ENCODE measurements at regions not wholly inside any gene's neighbourhood (a gene's known extent, or its start where the extent isn't known, plus 50 kb on each side); places are given as distances from the start of the nearest gene placed in this dataset.

DNA sequence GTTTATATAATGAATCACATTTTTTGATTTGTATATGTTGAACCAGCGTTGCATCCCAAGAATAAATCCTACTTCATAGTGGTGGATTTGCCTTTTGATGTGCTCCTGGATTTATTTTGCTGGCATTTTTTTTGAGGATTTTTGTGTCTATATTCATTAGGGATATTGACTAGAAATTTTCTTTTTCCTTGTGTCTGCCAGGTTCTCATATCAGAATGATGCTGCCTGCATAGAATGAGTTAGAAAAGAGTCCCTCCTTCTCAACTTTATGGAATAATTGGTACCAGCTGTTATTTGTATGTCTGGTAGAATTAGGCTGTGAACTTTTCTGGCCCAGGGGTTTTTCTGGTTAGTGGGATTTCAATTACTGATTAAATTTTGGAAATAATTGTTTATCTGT lies 457.4 kb upstream of the DSEL start:
- DNase-seq (ENCODE audit: low read depth), result no peak

DNA sequence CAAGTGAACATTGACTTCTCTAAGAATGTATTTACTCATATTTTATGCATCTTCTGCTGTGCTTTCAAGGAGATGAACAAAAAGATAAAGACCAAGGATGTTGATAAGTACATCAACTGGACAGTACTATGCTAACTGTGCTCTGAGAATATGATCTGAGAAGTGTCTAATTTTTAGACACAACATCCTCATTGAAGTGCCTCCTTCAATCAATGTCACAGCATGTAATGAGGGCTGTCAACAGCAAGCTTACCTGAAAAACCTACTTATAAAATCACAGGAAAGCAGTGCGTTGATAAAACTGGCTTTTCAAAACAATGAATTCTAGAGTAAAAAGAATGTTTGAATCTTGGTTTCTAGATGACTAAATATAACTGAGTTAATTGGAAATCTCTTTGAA lies 452.9 kb upstream of the DSEL start:
- no peak for DNase-seq (ENCODE audit: low read depth)

DNA sequence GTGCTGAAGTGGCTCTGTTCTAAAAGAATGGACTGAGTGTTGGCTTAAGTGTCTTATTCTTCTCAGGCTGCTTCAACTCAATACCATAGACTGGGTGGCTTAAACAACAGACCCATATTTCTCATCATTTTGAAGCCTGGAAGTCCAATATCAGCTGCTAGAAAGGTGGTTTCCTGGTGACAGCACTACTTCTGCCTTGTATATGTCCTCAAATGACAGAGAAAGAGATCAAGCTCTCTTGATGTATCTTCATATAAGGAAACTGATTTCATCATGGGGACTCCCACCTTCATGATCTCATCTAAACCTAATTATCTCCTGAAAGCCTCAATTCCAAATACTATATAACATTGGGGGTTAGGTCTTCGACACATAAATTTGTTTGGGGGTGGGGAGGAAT lies 449.7 kb upstream of the DSEL start:
- no peak for DNase-seq (ENCODE audit: low read depth)

DNA sequence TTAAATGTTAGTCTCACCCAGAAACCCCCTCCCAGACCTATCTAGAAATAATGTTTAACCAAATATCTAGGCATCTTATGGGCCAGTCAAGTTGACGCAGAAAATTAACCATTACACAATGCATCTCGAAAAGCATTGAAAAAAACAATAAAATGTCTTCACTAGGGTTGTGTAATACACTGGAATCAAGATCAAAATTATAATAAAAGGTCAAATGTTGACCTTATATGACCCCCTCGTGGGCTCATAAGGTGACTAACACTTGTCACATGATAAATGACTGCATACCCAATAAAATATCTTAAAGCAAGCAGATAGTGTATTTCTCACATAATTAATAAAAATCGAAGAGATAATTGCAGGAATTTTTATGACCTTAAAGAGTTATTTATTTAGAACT lies 447.9 kb upstream of the DSEL start:
- DNase-seq (ENCODE audit: low read depth), result no peak

DNA sequence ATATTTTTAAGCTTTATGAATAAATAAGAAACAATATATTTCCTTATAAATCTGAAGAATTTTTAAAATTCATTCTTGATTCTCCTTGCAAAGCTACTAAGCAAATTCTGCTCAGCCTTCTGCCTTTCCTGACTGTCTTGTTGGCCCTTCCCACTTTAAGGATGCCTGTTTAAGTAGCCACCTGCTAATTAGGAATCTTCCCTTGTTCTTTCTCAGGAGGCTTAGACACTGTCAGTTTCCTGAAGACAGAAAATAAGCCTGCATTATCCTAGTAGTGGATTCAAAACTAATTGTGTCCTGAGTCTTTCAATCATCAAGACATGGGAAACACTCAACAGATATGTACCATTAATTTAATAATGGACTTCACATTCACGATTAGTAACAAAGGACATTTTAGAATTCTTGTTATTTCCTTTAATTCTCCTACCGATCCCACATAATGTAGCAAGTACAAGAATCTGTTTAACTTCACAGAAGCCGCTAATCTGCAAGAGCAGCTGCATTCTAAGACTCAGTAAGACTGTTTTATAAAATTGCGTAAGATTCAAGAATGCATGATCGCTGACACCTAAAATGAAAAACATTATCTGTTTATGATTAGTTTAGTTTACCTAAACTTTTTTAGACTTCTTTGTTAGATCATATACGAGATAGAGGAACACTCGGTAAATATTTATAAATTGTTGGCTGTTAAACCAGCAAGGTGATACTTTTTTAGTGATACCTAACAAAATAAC lies 445.4 kb upstream of the DSEL start:
- DNase-seq (ENCODE audit: low read depth), result no peak

DNA sequence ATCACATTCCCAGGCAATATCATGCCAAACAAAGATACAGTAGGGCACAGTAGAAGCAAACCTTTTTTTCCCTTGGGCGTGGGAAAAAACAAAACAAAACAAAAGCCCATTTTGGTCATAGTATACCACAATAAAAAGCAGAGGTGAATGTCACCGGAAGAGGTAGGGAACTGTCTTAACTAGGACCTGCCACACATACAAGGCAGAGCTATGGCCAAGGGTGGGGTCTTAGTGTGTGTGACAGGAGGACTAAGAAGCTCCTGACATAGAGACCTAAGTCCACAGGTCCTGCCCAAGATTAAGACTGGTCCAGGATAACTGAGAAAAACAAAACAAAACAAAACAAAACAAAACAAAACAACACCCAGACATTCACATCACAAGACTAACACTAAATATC lies 441.2 kb upstream of the DSEL start:
- DNase-seq (ENCODE audit: low read depth), result no peak

DNA sequence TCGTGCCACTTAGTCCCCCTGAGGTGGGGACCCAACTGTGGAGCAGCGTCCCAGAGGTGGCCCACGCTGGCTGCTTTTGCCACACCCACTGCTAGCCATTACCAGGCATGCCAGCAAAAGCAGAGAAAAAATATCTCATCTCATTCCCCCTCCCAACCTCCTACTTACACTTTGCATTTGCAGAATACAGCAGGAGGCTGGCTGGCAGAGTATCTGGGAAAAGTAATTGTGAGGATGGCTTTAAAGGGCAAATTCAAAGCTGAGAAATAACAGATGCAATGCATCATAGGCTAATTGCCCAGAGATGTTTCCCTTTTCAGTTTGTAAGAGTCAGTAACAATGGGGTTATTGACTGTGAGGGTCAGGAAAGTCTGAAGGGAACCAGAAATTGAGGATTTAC lies 438.1 kb upstream of the DSEL start:
- no peak for DNase-seq (ENCODE audit: low read depth)

DNA sequence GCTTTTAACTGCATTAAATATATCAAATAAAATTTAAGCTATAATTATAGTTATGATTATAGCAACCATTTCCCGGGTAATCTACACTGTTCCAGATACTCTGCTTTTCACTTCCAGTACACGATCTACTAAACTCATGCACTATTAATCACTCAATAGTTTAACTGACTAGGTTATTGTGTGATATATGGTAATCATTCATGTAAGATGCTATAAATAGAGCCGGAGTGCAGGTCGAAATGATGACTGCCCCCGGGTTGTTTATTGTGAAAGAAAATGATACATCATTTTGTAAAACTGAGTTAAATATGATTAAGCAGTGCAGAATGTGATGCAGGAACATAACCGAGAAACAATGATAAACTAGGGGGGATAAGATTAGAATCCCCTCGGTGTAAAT lies 434.6 kb upstream of the DSEL start:
- no peak for DNase-seq (ENCODE audit: low read depth)

DNA sequence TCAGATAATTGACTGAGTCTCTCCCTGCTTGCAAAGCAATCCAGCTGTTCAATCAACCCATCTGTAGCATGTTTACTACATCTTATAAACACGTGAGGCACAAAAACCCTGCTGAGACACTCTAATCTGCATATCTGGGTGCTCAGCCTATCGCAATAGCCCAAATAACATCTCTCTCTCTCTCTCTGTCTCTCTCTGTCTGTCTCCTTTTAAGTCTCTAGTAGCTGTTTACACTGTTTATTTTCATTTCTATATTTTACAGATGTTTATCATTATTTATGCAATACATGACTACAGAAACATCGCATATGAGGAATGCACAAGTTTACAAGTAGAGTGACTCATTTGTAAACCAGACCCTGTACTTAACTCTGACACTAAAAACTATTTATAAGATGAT lies 422.1 kb upstream of the DSEL start:
- DNase-seq (ENCODE audit: low read depth), result peak; percentile 44

DNA sequence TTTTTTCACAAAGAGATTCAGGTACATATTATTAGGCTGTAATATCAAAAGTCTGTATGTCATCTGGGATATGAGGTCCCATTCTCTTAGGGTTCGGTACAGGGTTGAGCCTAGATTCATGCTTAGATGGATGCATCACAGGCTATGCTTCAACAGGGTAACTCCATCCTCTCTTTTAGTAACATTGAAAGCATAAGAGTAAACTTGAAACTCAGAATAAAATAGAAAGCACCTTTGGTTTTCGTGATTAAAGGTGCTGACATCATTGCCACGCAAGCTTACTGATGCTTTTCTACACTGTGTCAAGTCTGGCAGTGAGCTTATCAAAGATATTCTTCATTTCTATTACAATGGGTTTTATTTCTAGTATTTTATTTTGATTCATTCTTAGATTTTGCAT lies 419.1 kb upstream of the DSEL start:
- no peak for DNase-seq (ENCODE audit: low read depth)

DNA sequence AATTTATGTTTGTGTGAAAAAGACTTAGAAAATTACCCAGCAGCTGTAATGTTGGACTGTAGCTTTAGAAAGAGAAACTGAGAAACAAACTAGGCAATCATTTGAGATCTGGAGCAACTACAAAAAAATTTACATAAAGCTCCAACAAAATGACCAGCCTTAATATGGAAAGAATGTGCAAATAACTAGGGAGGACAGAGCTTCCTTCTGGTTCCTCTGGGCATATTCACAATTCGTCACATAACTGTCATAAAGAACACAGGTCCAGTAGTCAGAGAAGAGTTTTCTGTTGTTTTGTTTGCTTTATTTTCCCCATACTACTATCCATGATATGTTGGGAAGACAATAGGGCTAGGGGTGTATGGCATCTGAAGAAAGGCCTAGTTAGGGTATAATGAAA lies 416.8 kb upstream of the DSEL start:
- no peak for DNase-seq (ENCODE audit: low read depth)

DNA sequence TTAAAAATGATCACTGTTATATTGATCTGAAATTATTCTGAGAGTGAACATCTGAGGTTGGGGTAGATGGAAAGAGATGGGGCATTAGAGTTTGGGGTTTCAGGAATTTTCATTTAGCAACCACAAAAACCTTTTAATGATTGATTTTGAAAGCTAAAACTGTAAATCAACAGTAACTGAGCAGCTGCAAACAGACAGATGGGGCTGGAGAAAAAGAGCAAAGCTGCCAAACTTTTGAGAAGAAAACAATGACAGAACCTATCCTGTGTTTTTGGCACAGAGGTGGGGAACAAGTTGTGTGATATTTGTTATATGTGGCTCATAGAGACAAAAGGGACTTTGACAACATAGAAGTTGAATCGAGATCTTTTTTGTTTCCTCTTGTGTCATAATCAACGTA lies 415.8 kb upstream of the DSEL start:
- no peak for DNase-seq (ENCODE audit: low read depth)

DNA sequence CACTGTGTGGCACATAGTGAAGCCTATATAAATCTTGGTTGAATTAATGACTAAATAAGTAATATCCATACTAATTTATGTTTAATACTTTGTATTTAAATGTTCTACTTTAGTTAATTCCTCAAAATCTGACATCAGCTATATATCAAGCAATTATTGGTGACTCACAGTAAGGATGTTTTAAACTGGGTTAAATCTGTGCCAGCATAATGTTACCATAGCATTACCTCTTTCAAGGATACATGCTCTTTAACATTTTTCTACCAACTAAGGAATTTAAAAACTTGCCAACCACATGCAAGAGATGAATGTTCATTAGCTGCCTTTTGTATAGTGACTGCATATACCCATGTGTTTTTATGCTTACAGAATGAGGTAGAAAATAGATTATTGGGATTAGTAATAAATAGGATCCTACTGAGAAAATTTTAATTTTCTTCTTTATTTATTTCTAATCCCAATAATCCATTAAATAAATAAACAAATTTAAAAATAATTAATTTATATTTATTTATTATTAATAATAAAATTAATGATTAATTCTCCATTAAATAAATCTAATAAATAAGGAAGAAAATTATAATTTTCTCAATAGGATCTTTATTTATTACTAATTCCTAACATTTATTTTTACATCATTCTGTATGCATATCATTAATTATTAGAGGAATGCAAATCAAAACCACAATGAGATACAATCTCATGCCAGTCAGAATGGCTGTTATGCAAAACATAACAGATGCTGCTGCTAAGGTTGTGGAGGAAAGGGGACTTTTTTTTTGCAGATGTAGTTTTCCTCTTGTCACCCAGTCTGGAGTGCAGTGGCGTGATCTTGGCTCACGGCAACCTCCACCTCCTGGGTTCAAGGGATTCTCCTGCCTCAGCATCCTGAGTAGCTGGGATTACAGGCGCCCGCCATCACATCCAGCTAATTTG lies 410.7 kb upstream of the DSEL start:
- DNase-seq (ENCODE audit: low read depth), result no peak

DNA sequence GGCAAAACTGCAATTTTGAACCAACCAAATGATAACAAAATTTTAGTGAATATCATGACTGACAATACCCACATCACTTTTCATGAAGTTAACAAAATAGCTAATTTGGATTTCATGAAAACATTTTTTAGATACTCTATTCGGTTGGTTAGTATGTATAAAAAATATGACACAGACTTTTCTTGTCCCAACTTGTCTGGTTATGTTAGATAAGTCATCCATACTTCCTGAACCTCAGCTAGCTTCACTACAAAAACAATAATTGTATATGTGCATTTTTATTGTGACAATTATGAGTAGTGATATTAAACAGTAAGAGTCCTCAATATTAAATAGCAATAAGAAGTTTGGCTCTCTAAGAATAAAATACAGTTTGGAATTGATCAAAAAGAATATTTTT lies 408.1 kb upstream of the DSEL start:
- DNase-seq (ENCODE audit: low read depth), result no peak

DNA sequence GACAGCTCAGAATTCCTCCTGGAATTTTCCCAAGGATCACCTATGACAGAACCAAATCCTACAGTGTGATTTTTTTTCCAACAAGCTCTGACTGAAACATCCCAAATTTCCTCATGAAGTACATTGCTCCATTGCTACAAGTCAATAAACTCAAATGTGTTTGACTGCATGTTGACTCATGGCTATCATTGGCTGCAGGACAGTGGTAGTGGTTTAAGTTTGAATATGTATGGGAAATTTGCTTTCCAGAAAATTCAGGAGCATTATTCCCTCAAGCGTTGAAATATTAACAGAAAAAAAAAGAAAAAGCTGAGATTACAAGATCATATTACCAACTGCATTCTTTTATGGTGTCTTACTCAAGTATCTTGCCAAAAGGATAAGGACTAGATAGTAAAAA lies 402.8 kb upstream of the DSEL start:
- DNase-seq (ENCODE audit: low read depth), result no peak

DNA sequence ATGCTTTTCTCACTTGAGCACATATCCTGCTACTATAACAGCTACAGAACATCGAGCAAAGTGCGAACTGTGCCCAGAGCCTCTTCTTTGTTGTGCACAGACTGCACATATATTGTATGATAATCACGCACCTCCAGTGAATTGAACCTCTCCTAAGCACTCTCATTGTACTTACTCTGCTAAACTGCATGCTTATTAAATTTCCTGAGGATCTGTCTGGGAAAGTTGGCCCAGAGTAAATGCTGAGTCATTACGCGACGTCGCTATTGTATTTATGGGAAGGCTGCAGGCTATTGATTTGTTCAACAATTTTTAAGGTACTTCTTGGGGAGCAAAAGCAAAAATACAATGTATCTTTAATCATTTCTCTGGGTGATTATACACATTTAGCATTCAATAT lies 399.6 kb upstream of the DSEL start:
- no peak for DNase-seq (ENCODE audit: low read depth)

DNA sequence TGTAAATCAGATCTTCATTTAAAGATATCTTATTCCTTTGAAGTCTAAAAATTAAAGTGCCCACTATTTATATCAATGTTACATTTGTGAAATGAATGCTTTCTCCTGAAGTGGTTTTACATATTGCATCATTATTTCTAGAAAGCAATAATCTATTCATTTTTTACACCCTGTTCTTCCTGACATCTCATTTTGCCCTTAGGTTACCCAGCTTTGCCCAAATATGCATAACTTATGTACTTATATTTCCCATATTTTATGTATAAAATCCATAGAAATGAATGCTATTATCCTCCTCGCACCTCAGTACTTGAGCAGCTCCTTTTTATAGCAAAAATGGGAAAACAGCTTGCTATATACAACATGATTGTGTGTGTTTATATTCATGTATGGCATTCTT lies 396.5 kb upstream of the DSEL start:
- no peak for DNase-seq (ENCODE audit: low read depth)

DNA sequence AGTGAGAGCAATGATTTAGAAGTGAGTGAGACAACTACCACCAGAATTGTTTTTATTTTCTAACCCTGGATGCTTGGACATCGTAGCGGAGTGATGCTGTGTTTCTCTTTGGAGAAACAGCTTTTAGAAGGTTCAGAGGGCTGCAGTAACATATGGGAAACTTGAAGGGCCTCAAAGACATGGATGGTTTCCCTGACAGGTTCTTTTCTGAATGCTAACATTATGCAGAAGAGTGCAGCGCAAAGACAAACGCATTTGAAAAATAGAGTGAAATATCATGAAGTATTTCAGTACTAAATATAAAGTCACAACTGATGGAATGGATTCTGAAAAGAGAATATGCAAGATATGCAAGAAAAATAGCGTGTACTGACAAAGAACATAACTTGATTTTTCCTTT lies 385.1 kb upstream of the DSEL start:
- no peak for DNase-seq (ENCODE audit: low read depth)

DNA sequence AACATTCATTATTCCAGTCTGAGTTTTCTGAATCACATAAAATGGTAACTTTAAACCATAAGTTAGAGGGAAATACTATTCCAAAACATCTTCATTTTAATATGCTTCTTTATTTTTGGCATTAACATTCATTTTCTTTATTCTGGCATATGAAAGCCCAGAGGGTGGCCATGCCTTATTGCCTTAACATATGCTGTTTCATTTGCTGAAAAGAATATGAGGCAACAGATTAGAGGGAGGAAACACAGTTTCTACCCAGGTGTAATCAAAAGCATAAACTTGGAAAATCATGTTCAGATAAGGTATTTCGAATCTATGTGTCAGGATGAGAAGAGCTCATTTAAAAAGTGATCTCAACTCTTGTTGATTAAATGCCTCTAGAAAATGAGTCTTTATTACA lies 379.9 kb upstream of the DSEL start:
- DNase-seq (ENCODE audit: low read depth), result no peak

DNA sequence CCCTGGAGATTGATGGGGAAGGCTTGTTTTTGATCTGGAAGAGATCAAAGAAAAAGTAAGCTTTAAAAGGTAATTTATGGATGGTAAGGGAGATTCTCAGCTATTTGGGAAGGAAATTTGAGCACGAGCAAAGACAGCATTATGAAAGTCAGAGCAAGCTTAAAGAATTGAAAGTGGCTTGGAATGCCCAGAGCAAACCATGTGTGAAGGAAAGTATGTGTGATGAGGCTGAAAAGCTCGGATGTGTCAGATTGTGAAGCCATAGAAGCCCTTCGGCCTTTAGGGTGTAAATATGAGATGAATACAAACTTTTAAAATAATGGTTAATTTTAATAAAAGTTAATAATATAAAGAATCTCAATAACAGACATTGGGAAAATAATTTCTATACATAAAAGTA lies 377.4 kb upstream of the DSEL start:
- no peak for DNase-seq (ENCODE audit: low read depth)

DNA sequence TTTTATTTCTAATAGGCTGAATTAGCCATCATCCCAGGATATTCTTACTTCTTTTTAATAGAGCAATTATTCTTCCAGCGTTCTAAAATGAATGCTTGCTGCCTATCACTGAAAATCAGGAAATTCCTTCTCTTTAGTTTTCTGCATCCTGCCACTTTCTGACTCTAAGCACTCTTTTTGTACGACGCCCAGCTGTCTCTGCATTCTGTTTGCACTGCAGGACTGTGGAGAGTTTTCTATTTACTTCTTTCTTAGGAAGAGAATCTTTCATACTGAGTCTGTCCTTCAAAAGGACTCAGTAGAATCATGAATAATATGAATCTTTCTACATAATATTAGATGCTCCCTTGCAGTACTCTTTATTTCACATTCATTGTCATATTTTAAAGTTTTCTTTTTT lies 360.4 kb upstream of the DSEL start:
- DNase-seq (ENCODE audit: low read depth), result no peak

DNA sequence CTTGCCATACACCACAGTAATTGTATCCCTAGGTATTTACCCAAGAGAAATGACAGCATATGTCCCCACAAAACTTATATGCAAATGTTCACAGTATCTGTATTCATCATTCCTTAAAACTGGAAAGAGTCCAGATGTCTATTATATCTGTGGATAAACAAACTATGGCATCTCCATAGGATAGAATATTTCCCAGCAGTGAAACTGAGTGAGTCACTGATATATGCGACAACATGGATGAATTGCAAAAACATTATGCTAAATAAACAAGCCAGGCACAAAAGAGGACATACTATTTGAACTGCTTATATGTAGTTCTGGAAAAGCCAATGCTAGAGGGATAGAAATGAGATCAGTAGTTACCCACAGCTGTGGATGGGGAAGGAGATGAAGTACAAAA lies 359.4 kb upstream of the DSEL start:
- no peak for DNase-seq (ENCODE audit: low read depth)

DNA sequence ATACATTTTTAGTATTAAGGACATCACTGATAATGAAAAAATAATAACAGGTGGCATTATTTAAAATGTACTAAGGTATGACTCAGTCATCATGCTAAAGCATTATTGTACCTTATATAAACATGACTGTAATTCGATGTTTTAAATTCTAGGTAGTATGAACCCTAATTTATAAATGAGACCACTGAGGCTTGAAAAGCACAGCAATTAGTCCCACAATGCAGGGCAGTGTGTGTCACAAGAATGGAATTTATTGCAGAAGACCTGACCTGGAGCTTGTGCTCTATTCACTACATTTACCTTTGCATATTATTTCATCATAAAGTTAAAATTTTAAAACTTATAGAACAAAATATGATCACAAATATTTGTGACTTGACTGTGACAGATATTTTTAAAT lies 358.5 kb upstream of the DSEL start:
- DNase-seq (ENCODE audit: low read depth), result no peak

DNA sequence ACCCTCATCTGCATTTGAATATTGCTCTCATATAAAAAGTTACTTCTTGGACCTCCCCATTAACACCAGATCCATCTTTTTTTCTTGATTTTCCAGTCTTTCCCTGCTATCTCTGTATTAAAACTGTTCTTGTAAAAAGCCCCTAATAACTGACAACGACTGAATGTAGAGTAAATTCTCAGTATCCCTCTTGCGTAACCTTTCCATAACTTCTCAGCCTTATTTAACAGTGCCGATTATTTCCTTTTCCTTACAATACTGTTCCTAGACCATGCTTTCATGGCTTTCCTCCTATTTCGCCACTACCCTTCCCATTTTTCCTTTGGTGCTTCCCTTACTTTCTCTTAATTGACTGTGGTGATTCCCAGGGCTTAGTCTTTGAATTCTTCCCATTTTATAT lies 348.9 kb upstream of the DSEL start:
- DNase-seq (ENCODE audit: low read depth), result no peak

All from GM04504 (cell line).